ENCODE measurements at regions not wholly inside any gene's neighbourhood (a gene's known extent, or its start where the extent isn't known, plus 50 kb on each side); places are given as distances from the start of the nearest gene placed in this dataset.

DNA sequence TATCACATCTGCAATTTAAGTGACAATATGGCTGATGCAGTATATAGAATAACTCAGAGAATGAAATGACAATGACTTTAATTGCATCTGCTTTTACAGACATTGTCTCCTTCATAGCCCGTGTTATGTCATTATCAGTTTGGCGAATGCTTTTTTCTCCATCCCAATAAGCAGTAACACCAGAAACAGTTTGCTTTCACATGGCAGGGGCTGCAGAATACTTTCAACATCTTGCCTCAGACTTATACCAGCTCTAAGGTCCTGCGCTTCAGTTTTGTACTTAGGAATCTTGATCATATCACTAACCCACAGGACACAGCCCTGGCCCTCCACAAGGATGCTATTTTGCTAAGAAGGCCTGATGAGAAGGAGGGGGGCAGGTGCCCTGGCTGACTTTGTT is 49.9 kb upstream of the SPESP1 start:
- H3K79me1 ChIP-seq (ENCODE audit: low read length) = no peaks in the 10 kb centered on the region
- H3K4ac ChIP-seq (ENCODE audit: low read depth, low read length) = no peak overlapping the region
- no peak overlapping the region for H3K18ac ChIP-seq (ENCODE audit: low read length)
- no peaks in the 10 kb centered on the region for H3K36me3 ChIP-seq (ENCODE audit: control insufficient read depth in 1 of 2, insufficient read depth in 2 of 2, low read length in 2 of 2)
- H2AK5ac ChIP-seq (ENCODE audit: low read length) = no peak overlapping the region
- no CpG with 5 or more reads among the region's 3 CpGs for WGBS (ENCODE audit: extremely low coverage, insufficient coverage, insufficient read length)
- no peak overlapping the region for H2BK120ac ChIP-seq (ENCODE audit: insufficient read depth, low read length, poor library complexity)
- H3K9me3 ChIP-seq (ENCODE audit: insufficient read depth, low read depth, low read length) = no peaks in the 10 kb centered on the region
- H3K27ac ChIP-seq (ENCODE audit: low read depth, low read length) = no peak overlapping the region
- no peak overlapping the region for H2AFZ ChIP-seq (ENCODE audit: insufficient read depth, low read length, poor library complexity)
- no peak overlapping the region for H3K14ac ChIP-seq (ENCODE audit: low read length)
- no peak overlapping the region for H4K12ac ChIP-seq (ENCODE audit: low read depth, low read length)
- no peaks in the 10 kb centered on the region for H3K27me3 ChIP-seq (ENCODE audit: insufficient read depth, low read length)
- DNase-seq = no peak
- no peak overlapping the region for H3K4me3 ChIP-seq (ENCODE audit: low read depth, low read length)
- no peak overlapping the region for H4K91ac ChIP-seq (ENCODE audit: low read depth, low read length)
- H2BK5ac ChIP-seq (ENCODE audit: low read depth, low read length, poor library complexity) = no peak overlapping the region
- no peak overlapping the region for H2BK12ac ChIP-seq (ENCODE audit: low read length)
- no peak overlapping the region for H3K4me2 ChIP-seq (ENCODE audit: low read length)
- no peak overlapping the region for H4K8ac ChIP-seq (ENCODE audit: low read depth, low read length)
- no peak overlapping the region for H3K23ac ChIP-seq (ENCODE audit: low read length)
- no peak overlapping the region for H3K9ac ChIP-seq (ENCODE audit: low read length)
- no peaks in the 10 kb centered on the region for H3K79me2 ChIP-seq (ENCODE audit: control insufficient read depth, insufficient read depth, low read length, poor library complexity)
- H3K4me1 ChIP-seq (ENCODE audit: control insufficient read depth in 1 of 2, insufficient read depth in 2 of 2, low read length in 2 of 2) = peaks cover 0 to 3% of the 10 kb centered on the region in 2 experiments
